H9 (cell line): ENCODE measurements at regions not wholly inside any gene's neighbourhood (a gene's known extent, or its start where the extent isn't known, plus 50 kb on each side); places are given as distances from the start of the nearest gene placed in this dataset.

Experiments used
- DNase-seq: peaks from one replicate; pipeline ENCODE4 v3.0.0-alpha.2; 2017
- H2AFZ ChIP-seq: one replicate; pipeline ENCODE4 v1.6.1; 2013; ENCODE audit warnings: mild to moderate bottlenecking, low read length, control low read depth, moderate library complexity
- H2AK5ac ChIP-seq: 2 replicates; pipeline ENCODE4 v1.6.1; 2013; ENCODE audit warnings: low read length, control low read depth, mixed read lengths; ENCODE audit not compliant: insufficient read length
- H2BK120ac ChIP-seq: one replicate; pipeline ENCODE4 v1.6.1; 2013; ENCODE audit warnings: low read depth, mild to moderate bottlenecking, low read length, control low read depth, inconsistent platforms; ENCODE audit not compliant: poor library complexity, severe bottlenecking
- H2BK12ac ChIP-seq: 2 replicates; pipeline ENCODE4 v1.6.1; 2013; ENCODE audit warnings: low read length, control low read depth, mixed read lengths, low read depth; ENCODE audit not compliant: insufficient read length
- H2BK15ac ChIP-seq: 2 replicates; pipeline ENCODE4 v1.6.1; 2013; ENCODE audit warnings: low read depth, low read length, control low read depth
- H2BK20ac ChIP-seq: one replicate; pipeline ENCODE4 v1.6.1; 2013; ENCODE audit warnings: low read depth, mild to moderate bottlenecking, low read length, control low read depth, inconsistent platforms; ENCODE audit not compliant: poor library complexity, severe bottlenecking
- H2BK5ac ChIP-seq: 2 replicates; pipeline ENCODE4 v1.6.1; 2013; ENCODE audit warnings: low read length, control low read depth, mixed read lengths; ENCODE audit not compliant: insufficient read length
- H3K14ac ChIP-seq: 2 replicates; pipeline ENCODE4 v1.6.1; 2013; ENCODE audit warnings: low read length, control low read depth; ENCODE audit not compliant: insufficient read depth
- H3K18ac ChIP-seq: 2 replicates; pipeline ENCODE4 v1.6.1; 2013; ENCODE audit warnings: low read depth, mild to moderate bottlenecking, mixed read lengths, low read length, control low read depth; ENCODE audit not compliant: insufficient read length
- H3K23ac ChIP-seq: 2 replicates; pipeline ENCODE4 v1.6.1; 2013; ENCODE audit warnings: low read length, control low read depth, mixed read lengths, low read depth; ENCODE audit not compliant: insufficient read length
- H3K23me2 ChIP-seq: 2 replicates; pipeline ENCODE4 v1.6.1; 2013; ENCODE audit warnings: low read depth, mild to moderate bottlenecking, mixed read lengths, low read length, control low read depth; ENCODE audit not compliant: insufficient read length, poor library complexity, severe bottlenecking
- H3K27ac ChIP-seq: 2 replicates; pipeline ENCODE4 v1.5.1; 2013; ENCODE audit warnings: low read length, control low read depth, mixed read lengths, low read depth; ENCODE audit not compliant: insufficient read length
- H3K27me3 ChIP-seq: 2 replicates; pipeline ENCODE4 v1.6.1; 2013; ENCODE audit warnings: low read length, control low read depth, inconsistent platforms; ENCODE audit not compliant: insufficient read depth
- H3K4ac ChIP-seq: 2 replicates; pipeline ENCODE4 v1.6.1; 2013; ENCODE audit warnings: low read depth, mild to moderate bottlenecking, control low read depth, inconsistent platforms, low read length, moderate library complexity
- H3K4me1 ChIP-seq: 2 replicates; pipeline ENCODE4 v1.6.1; 2013; ENCODE audit warnings: low read length, control low read depth, inconsistent platforms; ENCODE audit not compliant: insufficient read depth
- H3K4me2 ChIP-seq: 2 replicates; pipeline ENCODE4 v1.6.1; 2013; ENCODE audit warnings: low read length, control low read depth, mixed read lengths; ENCODE audit not compliant: insufficient read length, insufficient read depth
- H3K56ac ChIP-seq: 2 replicates; pipeline ENCODE4 v1.6.1; 2013; ENCODE audit warnings: low read depth, mild to moderate bottlenecking, mixed read lengths, low read length, control low read depth; ENCODE audit not compliant: insufficient read length
- H3K79me1 ChIP-seq: 2 replicates; pipeline ENCODE4 v1.6.1; 2013; ENCODE audit warnings: low read depth, mild to moderate bottlenecking, moderate library complexity, low read length, control low read depth, inconsistent platforms; ENCODE audit not compliant: insufficient read depth, poor library complexity, severe bottlenecking
- H3K79me2 ChIP-seq: 2 replicates; pipeline ENCODE4 v1.6.1; 2013; ENCODE audit warnings: low read length, control low read depth, inconsistent platforms; ENCODE audit not compliant: insufficient read depth
- H3K9ac ChIP-seq: 2 replicates; pipeline ENCODE4 v1.6.1; 2013; ENCODE audit warnings: low read length, control low read depth, mixed read lengths; ENCODE audit not compliant: insufficient read length; ENCODE audit errors: extremely low read depth
- H3K9me3 ChIP-seq: one replicate; pipeline ENCODE4 v1.6.1; 2013; ENCODE audit warnings: low read depth, low read length, inconsistent platforms; ENCODE audit not compliant: control insufficient read depth
- H3T11ph ChIP-seq: one replicate; pipeline ENCODE4 v1.6.1; 2013; ENCODE audit warnings: mild to moderate bottlenecking, low read length, control low read depth, inconsistent platforms
- H4K20me1 ChIP-seq: one replicate; pipeline ENCODE4 v1.6.1; 2013; ENCODE audit not compliant: control insufficient read depth, insufficient read length, insufficient read depth
- H4K5ac ChIP-seq: 2 replicates; pipeline ENCODE4 v1.6.1; 2013; ENCODE audit warnings: low read depth, mild to moderate bottlenecking, mixed read lengths, low read length, control low read depth; ENCODE audit not compliant: insufficient read length
- H4K8ac ChIP-seq: replicated peaks from 2 replicates; pipeline ENCODE4 v1.6.1; 2013; ENCODE audit warnings: low read length, control low read depth, mixed read lengths, low read depth; ENCODE audit not compliant: insufficient read length
- H4K91ac ChIP-seq: 2 replicates; pipeline ENCODE4 v1.6.1; 2013; ENCODE audit warnings: low read depth, mild to moderate bottlenecking, moderate library complexity, mixed read lengths, low read length, control low read depth; ENCODE audit not compliant: insufficient read length
- H3K27ac Mint-ChIP-seq, 3 experiments: 2 replicates in 2 of 3; 3 replicates in 1 of 3; pipeline ENCODE4 v1.8.0; 2020 to 2021; ENCODE audit warnings: mixed read lengths in 3 of 3, mild to moderate bottlenecking in 1 of 3, moderate library complexity in 1 of 3
- H3K27me3 Mint-ChIP-seq: 2 replicates; pipeline ENCODE4 v1.8.0; 2021; ENCODE audit warnings: low read depth, mild to moderate bottlenecking, moderate library complexity, mixed read lengths
- H3K36me3 Mint-ChIP-seq, 3 experiments: 2 replicates in 2 of 3; 3 replicates in 1 of 3; pipeline ENCODE4 v1.8.0; 2020 to 2021; ENCODE audit warnings: low read depth in 3 of 3, mixed read lengths in 3 of 3; ENCODE audit not compliant: insufficient read depth in 1 of 3
- H3K4me1 Mint-ChIP-seq, 2 experiments: 2 replicates each; pipeline ENCODE4 v1.8.0; 2020; ENCODE audit warnings: mixed read lengths in 2 of 2
- H3K4me3 Mint-ChIP-seq, 2 experiments: 2 replicates in 1 of 2; 3 replicates in 1 of 2; pipeline ENCODE4 v1.8.0; 2020 to 2021; ENCODE audit warnings: mild to moderate bottlenecking in 2 of 2, mixed read lengths in 2 of 2, moderate library complexity in 1 of 2
- H3K9me3 Mint-ChIP-seq, 2 experiments: 2 replicates in 1 of 2; 3 replicates in 1 of 2; pipeline ENCODE4 v1.8.0; 2020; ENCODE audit warnings: mild to moderate bottlenecking in 2 of 2, mixed read lengths in 2 of 2, moderate library complexity in 1 of 2
- WGBS: extraction: QIAGEN DNeasy Blood & Tissue Kit; methylation state at CpG from one replicate; pipeline ENCODE4 v1.1.7; 2013; ENCODE audit warnings: missing lambda C conversion rate, low lambda C conversion rate, mixed read lengths; ENCODE audit not compliant: insufficient read length; ENCODE audit errors: extremely low coverage; 5-methylcytosine and 5-hydroxymethylcytosine counted together
- TF ChIP-seq, protein P1 (sequence below): fragments of 200-600 bp; sonication (generic); conservative IDR thresholded peaks from 3 replicates; pipeline ENCODE4 v1.8.0; 2021; ENCODE audit warnings: antibody characterized with exemption, mild to moderate bottlenecking

DNA sequence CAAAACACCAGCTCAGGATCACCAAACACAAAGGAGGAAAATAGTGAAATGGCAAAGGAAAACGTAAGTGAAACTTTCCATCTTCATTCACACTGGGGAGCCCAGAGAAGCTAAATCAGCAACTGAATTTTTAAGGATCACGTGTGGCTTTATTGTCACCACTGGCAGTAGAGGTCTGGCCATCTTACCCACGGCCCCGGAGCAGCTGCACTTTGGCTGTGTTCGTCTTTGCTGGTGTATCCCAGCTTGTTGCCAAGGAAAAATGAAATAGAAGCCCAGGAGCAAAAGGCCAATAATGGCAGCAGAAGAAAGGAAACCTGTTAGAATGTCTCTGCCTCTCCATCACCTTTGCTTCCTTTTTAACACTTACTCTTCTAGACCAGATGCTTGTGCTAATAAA, 274.7 kb downstream of the FOXO1 start:
- Histone ChIP-seq H3K27me3 (no peaks in the 10 kb centered on the region), H4K5ac (no peak overlapping the region), H3K9me3 (no peaks in the 10 kb centered on the region), H3K4me1 (no peaks in the 10 kb centered on the region), H3K9ac (no peak overlapping the region), H3K56ac (no peak overlapping the region), H3K23me2 (no peaks in the 10 kb centered on the region), H4K20me1 (no peaks in the 10 kb centered on the region), H3K4me2 (no peak overlapping the region), H3K18ac (no peak overlapping the region), H2BK12ac (no peak overlapping the region), H3K79me1 (no peaks in the 10 kb centered on the region), H2BK20ac (no peak overlapping the region), H3K4ac (no peak overlapping the region), H3K27ac (no peak overlapping the region), H4K8ac (no peak overlapping the region), H3K23ac (no peak overlapping the region), H2AK5ac (no peak overlapping the region), H3T11ph (no peak overlapping the region), H2AFZ (no peak overlapping the region), H2BK5ac (no peak overlapping the region), H3K14ac (no peak overlapping the region), H2BK15ac (no peak overlapping the region), H2BK120ac (no peak overlapping the region), H3K79me2 (no peaks in the 10 kb centered on the region), H4K91ac (no peak overlapping the region)
- Mint-ChIP-seq H3K9me3 (peaks cover 0 to 7% of the 10 kb centered on the region in 2 experiments; a peak in 2 of 5 replicates), H3K4me3 (no peak overlapping the region), H3K27ac (no peak overlapping the region), H3K4me1 (peaks cover 28 to 32% of the 10 kb centered on the region in 2 experiments), H3K27me3 (no peaks in the 10 kb centered on the region; the same call in 1 of the 2 replicates), H3K36me3 (peaks cover 0 to 7% (median 0%) of the 10 kb centered on the region in 3 experiments; a peak in 4 of 7 replicates)
- DNase-seq = no peak
- no CpG with 5 or more reads among the region's 5 CpGs for WGBS
- TF ChIP-seq, protein P1, sequence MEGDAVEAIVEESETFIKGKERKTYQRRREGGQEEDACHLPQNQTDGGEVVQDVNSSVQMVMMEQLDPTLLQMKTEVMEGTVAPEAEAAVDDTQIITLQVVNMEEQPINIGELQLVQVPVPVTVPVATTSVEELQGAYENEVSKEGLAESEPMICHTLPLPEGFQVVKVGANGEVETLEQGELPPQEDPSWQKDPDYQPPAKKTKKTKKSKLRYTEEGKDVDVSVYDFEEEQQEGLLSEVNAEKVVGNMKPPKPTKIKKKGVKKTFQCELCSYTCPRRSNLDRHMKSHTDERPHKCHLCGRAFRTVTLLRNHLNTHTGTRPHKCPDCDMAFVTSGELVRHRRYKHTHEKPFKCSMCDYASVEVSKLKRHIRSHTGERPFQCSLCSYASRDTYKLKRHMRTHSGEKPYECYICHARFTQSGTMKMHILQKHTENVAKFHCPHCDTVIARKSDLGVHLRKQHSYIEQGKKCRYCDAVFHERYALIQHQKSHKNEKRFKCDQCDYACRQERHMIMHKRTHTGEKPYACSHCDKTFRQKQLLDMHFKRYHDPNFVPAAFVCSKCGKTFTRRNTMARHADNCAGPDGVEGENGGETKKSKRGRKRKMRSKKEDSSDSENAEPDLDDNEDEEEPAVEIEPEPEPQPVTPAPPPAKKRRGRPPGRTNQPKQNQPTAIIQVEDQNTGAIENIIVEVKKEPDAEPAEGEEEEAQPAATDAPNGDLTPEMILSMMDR = no peak
